IMR-90 (cell line): ENCODE measurements at regions not wholly inside any gene's neighbourhood (a gene's known extent, or its start where the extent isn't known, plus 50 kb on each side); places are given as distances from the start of the nearest gene placed in this dataset.

Experiments used
- CHD1 ChIP-seq: IDR thresholded peaks from 2 replicates; pipeline ENCODE4 v1.6.1; 2012; ENCODE audit warnings: low read depth, low read length, improper control_type of control experiment
- ELK1 ChIP-seq: fragments of 150-350 bp; IDR thresholded peaks from 2 replicates; pipeline ENCODE4 v1.6.1; 2016; ENCODE audit warnings: low read depth, mild to moderate bottlenecking, low read length, moderate library complexity, borderline replicate concordance
- MAFK ChIP-seq: IDR thresholded peaks from 2 replicates; pipeline ENCODE4 v1.6.1; 2012; ENCODE audit warnings: low read depth, low read length, improper control_type of control experiment
- MAZ ChIP-seq: IDR thresholded peaks from 2 replicates; pipeline ENCODE4 v1.6.1; 2012; ENCODE audit warnings: low read depth, mild to moderate bottlenecking, low read length, improper control_type of control experiment, moderate library complexity, borderline replicate concordance
- NFE2L2 ChIP-seq: fragments of 150-350 bp; IDR thresholded peaks from 2 replicates; pipeline ENCODE4 v1.6.1; 2016; ENCODE audit warnings: low read depth, mild to moderate bottlenecking, low read length
- POLR2A ChIP-seq: IDR thresholded peaks from 2 replicates; pipeline ENCODE4 v1.6.1; 2012; ENCODE audit warnings: mild to moderate bottlenecking, low read depth, low read length
- RAD21 ChIP-seq: IDR thresholded peaks from 2 replicates; pipeline ENCODE4 v1.6.1; 2012; ENCODE audit warnings: low read length, improper control_type of control experiment
- RCOR1 ChIP-seq: IDR thresholded peaks from 2 replicates; pipeline ENCODE4 v1.6.1; 2012; ENCODE audit warnings: mild to moderate bottlenecking, low read length, improper control_type of control experiment; ENCODE audit not compliant: insufficient replicate concordance
- SMC3 ChIP-seq: fragments of 150-350 bp; IDR thresholded peaks from 2 replicates; pipeline ENCODE4 v1.6.1; 2016; ENCODE audit warnings: low read depth, mild to moderate bottlenecking, antibody characterized with exemption, low read length, moderate library complexity
- TF ChIP-seq, protein P1 (sequence below): conservative IDR thresholded peaks from 2 replicates; pipeline ENCODE4 v1.5.1; 2012; ENCODE audit warnings: mild to moderate bottlenecking, low read depth, low read length, improper control_type of control experiment

- TF ChIP-seq POLR2A (no peak), RAD21 (no peak), MAFK (no peak), RCOR1 (no peak), SMC3 (no peak), CHD1 (no peak), MAZ (no peak), NFE2L2 (no peak), ELK1 (no peak)
- TF ChIP-seq, protein P1, sequence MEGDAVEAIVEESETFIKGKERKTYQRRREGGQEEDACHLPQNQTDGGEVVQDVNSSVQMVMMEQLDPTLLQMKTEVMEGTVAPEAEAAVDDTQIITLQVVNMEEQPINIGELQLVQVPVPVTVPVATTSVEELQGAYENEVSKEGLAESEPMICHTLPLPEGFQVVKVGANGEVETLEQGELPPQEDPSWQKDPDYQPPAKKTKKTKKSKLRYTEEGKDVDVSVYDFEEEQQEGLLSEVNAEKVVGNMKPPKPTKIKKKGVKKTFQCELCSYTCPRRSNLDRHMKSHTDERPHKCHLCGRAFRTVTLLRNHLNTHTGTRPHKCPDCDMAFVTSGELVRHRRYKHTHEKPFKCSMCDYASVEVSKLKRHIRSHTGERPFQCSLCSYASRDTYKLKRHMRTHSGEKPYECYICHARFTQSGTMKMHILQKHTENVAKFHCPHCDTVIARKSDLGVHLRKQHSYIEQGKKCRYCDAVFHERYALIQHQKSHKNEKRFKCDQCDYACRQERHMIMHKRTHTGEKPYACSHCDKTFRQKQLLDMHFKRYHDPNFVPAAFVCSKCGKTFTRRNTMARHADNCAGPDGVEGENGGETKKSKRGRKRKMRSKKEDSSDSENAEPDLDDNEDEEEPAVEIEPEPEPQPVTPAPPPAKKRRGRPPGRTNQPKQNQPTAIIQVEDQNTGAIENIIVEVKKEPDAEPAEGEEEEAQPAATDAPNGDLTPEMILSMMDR, result no peak
These were observed 139.3 kb downstream of the SLC24A2 start for GRCh38 chr9:19649336-19650041.
